ENCODE measurements at regions not wholly inside any gene's neighbourhood (a gene's known extent, or its start where the extent isn't known, plus 50 kb on each side); places are given as distances from the start of the nearest gene placed in this dataset.

GRCh38 chr1:17978016-17978415 lies 129.6 kb upstream of the IGSF21 start:
- DNase-seq, result no peak

- DNase-seq, result no peak
These were observed 127.8 kb upstream of the IGSF21 start for GRCh38 chr1:17979815-17980214.

- no peak for DNase-seq
These were observed 125.4 kb upstream of the IGSF21 start for GRCh38 chr1:17982197-17982596.

GRCh38 chr1:17984583-17984982 lies 123.0 kb upstream of the IGSF21 start:
- no peak for DNase-seq

GRCh38 chr1:17986156-17986555 lies 121.4 kb upstream of the IGSF21 start:
- no peak for DNase-seq

GRCh38 chr1:17990401-17990800 lies 117.2 kb upstream of the IGSF21 start:
- no peak for DNase-seq

GRCh38 chr1:17991996-17992395 lies 115.6 kb upstream of the IGSF21 start:
- DNase-seq, result no peak

- DNase-seq, result no peak
These were observed 114.8 kb upstream of the IGSF21 start for GRCh38 chr1:17992800-17993199.

- no peak for DNase-seq
These were observed 113.6 kb upstream of the IGSF21 start for GRCh38 chr1:17994046-17994445.

GRCh38 chr1:17995480-17995879 lies 112.1 kb upstream of the IGSF21 start:
- DNase-seq, result no peak

- no peak for DNase-seq
These were observed 108.7 kb upstream of the IGSF21 start for GRCh38 chr1:17998889-17999288.

- DNase-seq, result no peak
These were observed 107.7 kb upstream of the IGSF21 start for GRCh38 chr1:17999884-18000283.

- DNase-seq, result no peak
These were observed 105.9 kb upstream of the IGSF21 start for GRCh38 chr1:18001725-18002124.

GRCh38 chr1:18004278-18004677 lies 103.3 kb upstream of the IGSF21 start:
- no peak for DNase-seq

GRCh38 chr1:18005238-18005637 lies 102.4 kb upstream of the IGSF21 start:
- DNase-seq, result no peak

- no peak for DNase-seq
These were observed 100.1 kb upstream of the IGSF21 start for GRCh38 chr1:18007391-18008041.

- DNase-seq, result no peak
These were observed 99.5 kb upstream of the IGSF21 start for GRCh38 chr1:18008081-18008480.

GRCh38 chr1:18009055-18009454 lies 98.5 kb upstream of the IGSF21 start:
- DNase-seq, result no peak

- DNase-seq, result no peak
These were observed 98.1 kb upstream of the IGSF21 start for GRCh38 chr1:18009478-18009961.

GRCh38 chr1:18010408-18010807 lies 97.2 kb upstream of the IGSF21 start:
- no peak for DNase-seq

- DNase-seq, result no peak
These were observed 96.7 kb upstream of the IGSF21 start for GRCh38 chr1:18010945-18011344.

- DNase-seq, result no peak
These were observed 95.9 kb upstream of the IGSF21 start for GRCh38 chr1:18011703-18012102.

GRCh38 chr1:18012686-18013085 lies 94.9 kb upstream of the IGSF21 start:
- DNase-seq, result no peak

GRCh38 chr1:18013216-18013615 lies 94.4 kb upstream of the IGSF21 start:
- DNase-seq, result no peak

- no peak for DNase-seq
These were observed 91.9 kb upstream of the IGSF21 start for GRCh38 chr1:18015719-18016118.
